Activated naive CD8-positive, alpha-beta T cell treated with anti-CD3 and anti-CD28 coated beads, Interleukin-2, amount 50 U/mL, for 24 hours (primary cell): ENCODE measurements at regions not wholly inside any gene's neighbourhood (a gene's known extent, or its start where the extent isn't known, plus 50 kb on each side); places are given as distances from the start of the nearest gene placed in this dataset.
A peak's percentile ranks its signal among the peaks of the same experiment; 100 is the strongest.
"Not testable (repeated sequence)": the region's sequence is repeated elsewhere in the genome, so short reads cannot be mapped to it uniquely, and the experiment has no call there.

Experiments used
- ATAC-seq: fragments of 150-1000 bp; cut with Tn5 transposase; one replicate; pipeline ENCODE4 v1.10.0; 2021
- DNase-seq: peaks from one replicate; pipeline ENCODE4 v3.0.0; 2021
- H3K27ac Mint-ChIP-seq: one replicate; pipeline ENCODE4 v1.8.0; 2021; ENCODE audit warnings: mild to moderate bottlenecking, mixed read lengths
- H3K27me3 Mint-ChIP-seq: one replicate; pipeline ENCODE4 v1.8.0; 2021; ENCODE audit warnings: mixed read lengths
- H3K36me3 Mint-ChIP-seq: one replicate; pipeline ENCODE4 v1.8.0; 2021; ENCODE audit warnings: low read depth, mixed read lengths
- H3K4me1 Mint-ChIP-seq: one replicate; pipeline ENCODE4 v1.8.0; 2021; ENCODE audit warnings: mixed read lengths
- H3K4me3 Mint-ChIP-seq: one replicate; pipeline ENCODE4 v1.8.0; 2021; ENCODE audit warnings: mild to moderate bottlenecking, moderate library complexity, mixed read lengths
- H3K9me3 Mint-ChIP-seq: one replicate; pipeline ENCODE4 v1.8.0; 2021; ENCODE audit warnings: mixed read lengths

DNA sequence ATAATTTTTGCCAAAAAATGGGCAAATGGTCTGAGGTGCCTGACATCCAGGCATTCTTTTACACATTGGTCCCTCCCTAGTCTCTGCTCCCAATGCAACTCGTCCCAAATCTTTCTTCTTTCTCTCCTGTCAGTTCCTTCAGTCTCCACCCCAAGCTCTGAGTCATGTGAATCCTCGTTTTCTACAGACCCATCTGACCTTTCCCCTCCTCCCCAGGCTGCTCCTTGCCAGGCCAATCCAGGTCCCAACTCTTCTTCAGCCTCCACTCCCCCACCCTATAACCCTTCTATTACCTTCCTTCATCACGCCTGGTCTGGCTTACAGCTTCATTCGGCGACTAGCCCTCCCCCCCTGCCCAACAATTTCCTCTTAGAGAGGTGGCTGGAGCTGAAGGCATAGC lies 55.3 kb downstream of the BBS10 start:
- H3K4me1 Mint-ChIP-seq, H3K4me3 Mint-ChIP-seq, ATAC-seq, H3K27ac Mint-ChIP-seq, H3K36me3 Mint-ChIP-seq, DNase-seq: not testable (repeated sequence)
- H3K27me3 Mint-ChIP-seq, result peaks cover 13% of the 10 kb centered on the region
- peaks cover 13% of the 10 kb centered on the region for H3K9me3 Mint-ChIP-seq

DNA sequence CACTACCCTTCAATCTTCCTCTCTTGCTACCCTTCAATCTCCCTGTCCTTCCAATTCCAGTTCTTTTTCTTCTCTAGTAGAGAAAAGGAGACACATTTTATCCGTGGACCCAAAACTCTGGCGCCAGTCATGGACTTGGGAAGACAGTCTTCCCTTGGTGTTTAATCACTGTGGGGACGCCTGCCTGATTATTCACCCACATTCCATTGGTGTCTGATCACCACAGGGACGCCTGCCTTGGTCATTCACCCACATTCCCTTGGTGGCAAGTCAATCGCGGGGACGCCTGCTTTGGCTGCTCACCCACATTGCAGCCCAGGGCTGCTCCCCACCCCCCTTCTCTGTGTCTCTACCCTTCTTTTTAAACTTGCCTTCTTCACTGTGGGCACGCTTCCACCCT lies 55.9 kb downstream of the BBS10 start:
- Mint-ChIP-seq H3K27me3 (peaks cover 13% of the 10 kb centered on the region), H3K9me3 (peaks cover 13% of the 10 kb centered on the region)
- DNase-seq, H3K36me3 Mint-ChIP-seq, H3K4me1 Mint-ChIP-seq, H3K4me3 Mint-ChIP-seq, ATAC-seq, H3K27ac Mint-ChIP-seq: not testable (repeated sequence)

DNA sequence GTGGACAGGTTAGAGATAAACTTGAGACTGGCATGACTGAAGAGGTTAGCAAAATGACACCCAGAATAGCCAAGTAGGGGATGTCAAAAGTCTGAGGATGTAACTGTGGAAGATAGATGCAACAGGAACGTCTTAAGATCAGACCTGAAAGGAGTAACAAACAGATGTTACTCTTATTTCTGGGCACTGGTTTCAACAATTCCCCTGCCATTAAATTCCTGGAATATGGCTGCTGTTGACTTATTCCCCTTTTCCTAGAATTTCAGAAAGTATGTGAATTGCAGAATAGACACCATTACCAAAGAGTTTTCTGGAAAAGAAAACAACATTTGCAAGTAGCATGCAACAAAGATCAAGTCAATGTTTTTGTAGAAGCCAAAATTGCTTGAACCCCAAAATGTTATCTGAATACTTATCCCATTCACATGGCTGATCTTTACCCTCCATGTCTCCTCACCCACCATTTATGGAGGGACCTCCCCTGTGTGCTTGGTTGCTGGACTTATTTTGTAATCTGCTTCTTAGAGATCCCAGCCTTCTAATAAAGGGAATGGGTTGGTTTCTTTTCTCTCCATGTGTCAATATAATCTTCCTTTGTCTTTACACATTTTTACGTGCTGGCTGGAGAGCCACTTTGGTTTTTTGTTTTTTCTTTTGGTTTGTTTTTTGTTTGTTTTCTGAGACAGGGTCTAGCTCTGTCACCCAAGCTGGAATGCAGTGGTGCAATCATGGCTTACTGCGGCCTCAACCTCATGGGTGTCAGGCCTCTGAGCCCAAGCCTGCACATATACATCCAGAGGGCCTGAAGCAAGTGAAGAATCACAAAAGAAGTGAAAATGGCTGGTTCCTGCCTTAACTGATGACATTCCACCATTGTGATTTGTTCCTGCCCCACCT lies 57.0 kb downstream of the BBS10 start:
- H3K4me1 Mint-ChIP-seq, result no peaks in the 10 kb centered on the region
- H3K36me3 Mint-ChIP-seq, result peaks cover 2% of the 10 kb centered on the region
- no peak overlapping the region for H3K4me3 Mint-ChIP-seq
- no peak overlapping the region for H3K27ac Mint-ChIP-seq
- peaks cover 13% of the 10 kb centered on the region for H3K9me3 Mint-ChIP-seq
- ATAC-seq (no peak), DNase-seq (no peak)
- peaks cover 16% of the 10 kb centered on the region for H3K27me3 Mint-ChIP-seq

DNA sequence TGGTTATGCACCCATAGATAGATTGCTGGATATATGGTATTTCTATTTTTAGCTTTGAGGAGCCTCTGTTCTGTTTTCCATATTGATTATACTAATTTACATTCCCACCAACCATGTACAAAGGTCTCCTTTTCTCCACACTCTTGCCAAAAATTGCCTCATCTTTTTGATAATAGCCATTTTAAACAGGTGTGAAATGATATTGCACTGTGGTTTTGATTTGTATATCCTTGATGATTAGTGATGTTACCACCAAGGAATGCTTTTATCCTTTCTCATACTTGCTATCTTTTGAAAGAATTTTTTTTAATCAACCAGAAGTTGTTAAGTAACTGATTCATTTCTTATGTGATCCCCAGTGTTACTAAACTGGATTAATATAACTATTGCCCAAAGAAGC lies 60.0 kb downstream of the BBS10 start:
- H3K9me3 Mint-ChIP-seq, result peaks cover 10% of the 10 kb centered on the region
- H3K27ac Mint-ChIP-seq, result no peak overlapping the region
- ATAC-seq, result no peak
- no peak for DNase-seq
- no peak overlapping the region for H3K4me3 Mint-ChIP-seq
- peaks cover 21% of the 10 kb centered on the region for H3K27me3 Mint-ChIP-seq
- H3K4me1 Mint-ChIP-seq, result no peaks in the 10 kb centered on the region
- H3K36me3 Mint-ChIP-seq, result no peaks in the 10 kb centered on the region

- no peak overlapping the region for H3K27ac Mint-ChIP-seq
- no peaks in the 10 kb centered on the region for H3K4me1 Mint-ChIP-seq
- ATAC-seq, result no peak
- H3K27me3 Mint-ChIP-seq, result peaks cover 24% of the 10 kb centered on the region
- H3K9me3 Mint-ChIP-seq, result no peaks in the 10 kb centered on the region
- no peak overlapping the region for H3K4me3 Mint-ChIP-seq
- no peaks in the 10 kb centered on the region for H3K36me3 Mint-ChIP-seq
- DNase-seq, result no peak
Measured at GRCh38 chr12:76284816-76285750, 63.1 kb downstream of the BBS10 start.

GRCh38 chr12:76282744-76283143 lies 65.5 kb downstream of the BBS10 start:
- H3K4me1 Mint-ChIP-seq, result no peaks in the 10 kb centered on the region
- ATAC-seq (no peak), DNase-seq (no peak)
- H3K36me3 Mint-ChIP-seq, result no peaks in the 10 kb centered on the region
- H3K9me3 Mint-ChIP-seq, result no peaks in the 10 kb centered on the region
- H3K4me3 Mint-ChIP-seq, result no peak overlapping the region
- peaks cover 23% of the 10 kb centered on the region for H3K27me3 Mint-ChIP-seq
- no peak overlapping the region for H3K27ac Mint-ChIP-seq

- Mint-ChIP-seq H3K9me3 (no peaks in the 10 kb centered on the region), H3K36me3 (no peaks in the 10 kb centered on the region), H3K27ac (no peak overlapping the region), H3K4me3 (no peak overlapping the region), H3K27me3 (peaks cover 26% of the 10 kb centered on the region), H3K4me1 (peaks cover 18% of the 10 kb centered on the region)
- ATAC-seq, result no peak
- DNase-seq, result no peak
Measured at GRCh38 chr12:76277480-76277879, 70.7 kb downstream of the BBS10 start.

GRCh38 chr12:76276499-76277151 lies 71.6 kb downstream of the BBS10 start:
- DNase-seq (no peak), ATAC-seq (no peak)
- Mint-ChIP-seq H3K27me3 (peaks cover 24% of the 10 kb centered on the region), H3K4me1 (peaks cover 18% of the 10 kb centered on the region), H3K4me3 (no peak overlapping the region), H3K9me3 (no peaks in the 10 kb centered on the region), H3K36me3 (no peaks in the 10 kb centered on the region), H3K27ac (no peak overlapping the region)

GRCh38 chr12:76275511-76276093 lies 72.6 kb downstream of the BBS10 start:
- ATAC-seq (no peak), DNase-seq (no peak)
- H3K4me3 Mint-ChIP-seq, result no peak overlapping the region
- no peaks in the 10 kb centered on the region for H3K9me3 Mint-ChIP-seq
- no peak overlapping the region for H3K27ac Mint-ChIP-seq
- H3K27me3 Mint-ChIP-seq, result peaks cover 22% of the 10 kb centered on the region
- H3K36me3 Mint-ChIP-seq, result no peaks in the 10 kb centered on the region
- peaks cover 20% of the 10 kb centered on the region for H3K4me1 Mint-ChIP-seq

DNA sequence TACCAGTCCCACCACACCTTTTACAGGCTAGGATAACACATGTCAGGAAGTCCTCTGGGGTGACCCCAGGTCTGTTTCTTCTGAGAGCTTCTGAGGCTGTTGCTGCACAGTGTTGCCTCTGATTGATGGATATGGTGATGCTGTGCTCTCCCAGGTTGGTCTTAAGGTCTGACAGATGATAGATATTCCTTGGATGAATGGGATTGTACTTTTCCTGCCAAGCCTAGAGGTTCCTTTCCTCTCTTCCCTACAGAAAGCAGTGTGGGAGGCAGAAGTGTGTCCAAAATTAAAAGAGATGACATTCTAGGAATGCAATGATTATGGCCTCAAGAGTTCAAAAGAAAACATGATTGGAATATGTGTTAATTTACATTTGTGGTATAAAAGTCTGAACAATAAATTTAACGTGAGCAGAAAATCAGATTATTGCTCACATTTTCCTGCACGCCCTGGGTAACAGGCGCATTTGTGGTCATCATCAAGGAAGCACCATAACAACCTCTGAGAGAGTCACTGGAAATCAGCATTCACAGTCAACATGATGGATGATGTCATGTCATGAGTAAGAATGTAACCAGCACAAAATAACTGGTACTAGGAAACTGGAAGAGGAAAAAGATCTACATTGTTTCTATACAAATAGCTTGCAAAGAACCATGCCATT lies 73.7 kb downstream of the BBS10 start:
- H3K36me3 Mint-ChIP-seq, result no peaks in the 10 kb centered on the region
- peak overlapping the region; percentile 90 for H3K27ac Mint-ChIP-seq
- ATAC-seq, result peak; percentile 92
- H3K4me3 Mint-ChIP-seq, result peak overlapping the region; percentile 43
- peaks cover 20% of the 10 kb centered on the region for H3K4me1 Mint-ChIP-seq
- H3K27me3 Mint-ChIP-seq, result peaks cover 21% of the 10 kb centered on the region
- no peaks in the 10 kb centered on the region for H3K9me3 Mint-ChIP-seq
- peak; percentile 25 for DNase-seq

GRCh38 chr12:76272287-76272686 lies 75.9 kb downstream of the BBS10 start:
- ATAC-seq, result no peak
- H3K9me3 Mint-ChIP-seq, result no peaks in the 10 kb centered on the region

DNA sequence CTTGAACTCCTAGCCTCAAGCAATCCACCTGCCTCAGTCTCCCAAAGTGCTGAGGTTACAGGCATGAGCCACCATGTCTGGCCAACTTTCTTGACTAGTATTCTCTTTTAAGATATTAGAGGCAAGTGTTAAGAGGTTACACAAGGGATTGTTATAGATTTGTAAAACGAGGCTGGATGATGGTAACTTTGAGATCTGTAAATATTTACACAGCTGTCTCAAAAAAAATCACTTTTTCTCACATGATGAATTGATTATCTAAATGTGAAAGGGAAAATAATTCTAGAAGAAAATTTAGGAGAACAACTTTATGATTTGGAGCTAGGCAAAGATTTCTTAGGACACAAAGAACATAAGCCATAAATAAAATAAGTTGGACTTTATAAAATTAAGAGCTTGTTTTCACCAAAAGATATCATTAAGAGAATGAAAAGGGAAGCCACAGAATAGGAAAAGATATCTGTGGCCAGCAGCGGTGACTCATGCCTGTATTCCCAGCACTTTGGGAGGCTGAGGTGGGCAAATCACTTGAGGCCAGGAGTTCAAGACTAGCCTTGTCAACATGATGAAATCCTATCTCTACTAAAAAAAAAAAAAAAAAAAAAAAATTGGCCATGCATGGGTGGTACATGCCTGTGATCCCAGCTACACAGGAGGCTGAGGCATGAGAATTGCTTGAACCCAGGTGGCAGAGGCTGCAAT lies 77.4 kb downstream of the BBS10 start:
- Mint-ChIP-seq H3K4me1 (peaks cover 21% of the 10 kb centered on the region), H3K27me3 (peaks cover 20% of the 10 kb centered on the region), H3K27ac (no peak overlapping the region), H3K9me3 (no peaks in the 10 kb centered on the region), H3K36me3 (no peaks in the 10 kb centered on the region), H3K4me3 (no peak overlapping the region)
- ATAC-seq (no peak), DNase-seq (no peak)

More at GRCh38 chr12:76272287-76272686, 75.9 kb downstream of the BBS10 start:
- no peak for DNase-seq
- peaks cover 20% of the 10 kb centered on the region for H3K4me1 Mint-ChIP-seq
- no peaks in the 10 kb centered on the region for H3K36me3 Mint-ChIP-seq
- H3K4me3 Mint-ChIP-seq, result no peak overlapping the region
- H3K27me3 Mint-ChIP-seq, result peaks cover 20% of the 10 kb centered on the region
- no peak overlapping the region for H3K27ac Mint-ChIP-seq

- H3K9me3 Mint-ChIP-seq, result no peaks in the 10 kb centered on the region
- peaks cover 30% of the 10 kb centered on the region for H3K27me3 Mint-ChIP-seq
- ATAC-seq (no peak), DNase-seq (no peak)
- no peaks in the 10 kb centered on the region for H3K36me3 Mint-ChIP-seq
- no peak overlapping the region for H3K27ac Mint-ChIP-seq
- H3K4me3 Mint-ChIP-seq, result no peak overlapping the region
- peaks cover 6% of the 10 kb centered on the region for H3K4me1 Mint-ChIP-seq
Measured at GRCh38 chr12:76268267-76268666, 79.9 kb downstream of the BBS10 start.
